ENCODE measurements at regions not wholly inside any gene's neighbourhood (a gene's known extent, or its start where the extent isn't known, plus 50 kb on each side); places are given as distances from the start of the nearest gene placed in this dataset.

- no peak for DNase-seq (ENCODE audit: low spot score in 2 of 2)
- TF ChIP-seq CTCF (IDR thresholded peaks at IDR 0.05): no peak
- TF ChIP-seq POLR2A (IDR thresholded peaks at IDR 0.05): no peak
- 89% methylated on average over 7 of the region's 7 CpGs for WGBS, 2 donors
- no peak overlapping the region for H3K4me3 ChIP-seq (ENCODE audit: low read depth, poor library complexity, severe bottlenecking)
- intact Hi-C loops (cut with DNase I; ENCODE audit: low total_unique reads): no loop called here
These were observed 492.0 kb upstream of the NRSN1 start for GRCh38 chr6:23633996-23634395.

- TF ChIP-seq CTCF (IDR thresholded peaks at IDR 0.05) (no peak), POLR2A (IDR thresholded peaks at IDR 0.05) (no peak)
- intact Hi-C loops (cut with DNase I; ENCODE audit: low total_unique reads): no loop called here
- H3K4me3 ChIP-seq (ENCODE audit: low read depth, poor library complexity, severe bottlenecking): no peak overlapping the region
- WGBS, 2 donors: 53 to 67% methylated on average over 4 of the region's 4 CpGs
- DNase-seq (ENCODE audit: low spot score in 2 of 2): no peak
These were observed 490.9 kb upstream of the NRSN1 start for GRCh38 chr6:23635150-23635549.

- H3K4me3 ChIP-seq (ENCODE audit: low read depth, poor library complexity, severe bottlenecking): no peak overlapping the region
- DNase-seq (ENCODE audit: low spot score in 2 of 2): no peak
- intact Hi-C loops (cut with DNase I; ENCODE audit: low total_unique reads): no loop called here
- 77 to 86% methylated on average over 6 of the region's 6 CpGs for WGBS, 2 donors
- TF ChIP-seq CTCF (IDR thresholded peaks at IDR 0.05): no peak
- TF ChIP-seq POLR2A (IDR thresholded peaks at IDR 0.05): no peak
These were observed 488.7 kb upstream of the NRSN1 start for GRCh38 chr6:23637296-23637695.

- DNase-seq (ENCODE audit: low spot score in 2 of 2): no peak
- 69 to 75% methylated on average over 1 of the region's 1 CpG for WGBS, 2 donors
- intact Hi-C loops (cut with DNase I; ENCODE audit: low total_unique reads): no loop called here
- no peak for TF ChIP-seq CTCF (IDR thresholded peaks at IDR 0.05)
- no peak for TF ChIP-seq POLR2A (IDR thresholded peaks at IDR 0.05)
- H3K4me3 ChIP-seq (ENCODE audit: low read depth, poor library complexity, severe bottlenecking): no peak overlapping the region
These were observed 483.2 kb upstream of the NRSN1 start for GRCh38 chr6:23642849-23643248.

- intact Hi-C loops (cut with DNase I; ENCODE audit: low total_unique reads): no loop called here
- no peak overlapping the region for H3K4me3 ChIP-seq (ENCODE audit: low read depth, poor library complexity, severe bottlenecking)
- DNase-seq (ENCODE audit: low spot score in 2 of 2): no peak
- TF ChIP-seq POLR2A (IDR thresholded peaks at IDR 0.05): no peak
- no peak for TF ChIP-seq CTCF (IDR thresholded peaks at IDR 0.05)
These were observed 479.0 kb upstream of the NRSN1 start for GRCh38 chr6:23647045-23647444.

- no peak for TF ChIP-seq POLR2A (IDR thresholded peaks at IDR 0.05)
- no peak for TF ChIP-seq CTCF (IDR thresholded peaks at IDR 0.05)
- H3K4me3 ChIP-seq (ENCODE audit: low read depth, poor library complexity, severe bottlenecking): no peak overlapping the region
- no peak for DNase-seq (ENCODE audit: low spot score in 2 of 2)
- 44 to 53% methylated on average over 5 of the region's 5 CpGs for WGBS, 2 donors
- intact Hi-C loops (cut with DNase I; ENCODE audit: low total_unique reads): no loop called here
These were observed 475.3 kb upstream of the NRSN1 start for GRCh38 chr6:23650676-23651075.
